ENCODE measurements at regions not wholly inside any gene's neighbourhood (a gene's known extent, or its start where the extent isn't known, plus 50 kb on each side); places are given as distances from the start of the nearest gene placed in this dataset.
A peak's percentile ranks its signal among the peaks of the same experiment; 100 is the strongest.
"Not testable (repeated sequence)": the region's sequence is repeated elsewhere in the genome, so short reads cannot be mapped to it uniquely, and the experiment has no call there.

DNA sequence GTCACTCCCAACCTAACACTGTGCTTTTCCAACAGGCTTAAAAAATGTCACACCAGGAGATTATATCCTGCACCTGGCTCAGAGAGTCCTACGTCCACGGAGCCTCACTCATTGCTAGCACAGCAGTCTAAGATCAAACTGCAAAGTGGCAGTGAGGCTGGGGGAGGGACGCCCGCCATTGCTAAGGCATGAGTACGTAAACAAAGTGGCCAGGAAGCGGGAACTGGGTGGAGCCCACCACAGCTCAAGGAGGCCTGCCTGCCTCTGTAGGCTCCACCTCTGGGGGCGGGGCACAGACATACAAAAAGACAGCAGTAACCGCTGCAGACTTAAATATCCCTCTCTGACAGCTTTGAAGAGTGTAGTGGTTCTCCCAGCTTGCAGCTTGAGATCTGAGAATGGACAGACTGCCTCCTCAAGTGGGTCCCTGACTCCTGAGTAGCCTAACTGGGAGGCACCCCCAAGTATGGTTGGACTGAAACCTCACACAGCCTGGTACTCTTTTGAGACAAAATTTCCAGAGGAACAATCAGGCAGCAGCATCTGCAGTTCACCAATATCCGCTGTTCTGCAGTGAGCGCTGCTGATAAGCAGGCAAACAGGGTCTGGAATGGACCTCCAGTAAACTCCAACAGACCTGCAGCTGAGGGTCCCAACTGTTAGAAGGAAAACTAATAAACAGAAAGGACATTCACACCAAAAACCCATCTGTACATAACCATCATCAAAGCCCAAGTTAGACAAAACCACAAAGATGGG lies 2986.4 kb upstream of the OR11H1 start:
- H3K4me1 ChIP-seq; H3K4me3 ChIP-seq; H3K36me3 ChIP-seq; in situ Hi-C loops (cut with MboI; ENCODE audit: low pct_ligation_motif_present in 1 of 4, low pct_unique_long_range_greater_than_20kb in 1 of 4, low sequenced_read_pairs in 3 of 4); H3K27ac ChIP-seq; H3K27me3 ChIP-seq; H3K9me3 ChIP-seq; DNase-seq; intact Hi-C loops (cut with DNase I; ENCODE audit: low total_unique reads): not testable (repeated sequence)
- 63 to 69% methylated on average over 5 to 8 of the region's 10 CpGs for WGBS, 2 donors (ENCODE audit: low coverage in 1 of 2)

DNA sequence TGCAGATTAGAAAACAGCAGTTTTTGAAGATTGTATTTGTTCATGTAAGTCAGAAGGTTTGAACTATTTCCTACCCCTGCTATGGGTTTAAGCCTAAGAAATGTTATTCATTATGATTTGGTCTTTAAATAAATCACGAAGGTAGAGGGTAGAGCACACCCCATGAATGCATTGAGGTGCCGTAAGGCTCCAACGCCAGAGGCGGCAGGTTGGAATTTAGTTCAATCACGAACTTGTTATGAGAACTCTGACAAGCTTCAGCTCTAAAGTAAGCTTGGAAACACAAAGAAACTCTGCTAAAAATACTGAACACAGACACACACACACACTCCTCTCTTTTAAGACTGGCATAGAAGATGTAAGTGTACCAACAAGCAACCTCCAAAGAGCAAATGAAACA lies 2974.6 kb upstream of the OR11H1 start:
- H3K4me3 ChIP-seq; in situ Hi-C loops (cut with MboI; ENCODE audit: low pct_ligation_motif_present in 1 of 4, low pct_unique_long_range_greater_than_20kb in 1 of 4, low sequenced_read_pairs in 3 of 4); H3K36me3 ChIP-seq; H3K4me1 ChIP-seq; DNase-seq; H3K27ac ChIP-seq; H3K27me3 ChIP-seq; intact Hi-C loops (cut with DNase I; ENCODE audit: low total_unique reads); H3K9me3 ChIP-seq: not testable (repeated sequence)
- 33 to 65% methylated on average over 1 to 5 of the region's 5 CpGs for WGBS, 2 donors (ENCODE audit: low coverage in 1 of 2)

DNA sequence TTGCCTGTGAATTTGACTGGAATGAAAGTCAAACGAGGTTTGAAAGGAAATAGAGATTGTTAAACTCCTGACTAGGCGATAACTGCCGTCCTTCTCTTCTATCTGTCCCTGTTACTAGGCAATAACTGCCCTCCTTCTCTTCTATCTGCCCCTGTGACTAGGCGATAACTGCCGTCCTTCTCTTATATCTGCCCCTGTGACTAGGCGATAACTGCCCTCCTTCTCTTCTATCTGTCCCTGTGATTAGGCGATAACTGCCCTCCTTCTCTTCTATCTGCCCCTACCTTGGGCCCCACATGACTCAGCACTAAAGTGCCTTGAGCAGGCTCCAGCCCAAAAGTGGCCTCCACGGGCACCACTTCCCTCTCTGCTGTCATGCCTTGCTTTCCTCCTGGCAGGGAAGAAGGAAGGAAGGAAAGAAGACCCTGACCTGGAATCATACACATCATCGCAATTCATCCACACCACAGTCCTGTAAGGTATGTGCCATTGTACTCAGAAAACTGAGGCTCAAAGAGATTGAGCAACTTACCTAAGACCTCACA lies 2973.3 kb upstream of the OR11H1 start:
- intact Hi-C loops (cut with DNase I; ENCODE audit: low total_unique reads); H3K36me3 ChIP-seq; H3K4me3 ChIP-seq; H3K27me3 ChIP-seq; DNase-seq; H3K9me3 ChIP-seq; H3K27ac ChIP-seq; in situ Hi-C loops (cut with MboI; ENCODE audit: low pct_ligation_motif_present in 1 of 4, low pct_unique_long_range_greater_than_20kb in 1 of 4, low sequenced_read_pairs in 3 of 4); H3K4me1 ChIP-seq: not testable (repeated sequence)
- 76 to 90% methylated on average over 4 to 9 of the region's 9 CpGs for WGBS, 2 donors (ENCODE audit: low coverage in 1 of 2)

DNA sequence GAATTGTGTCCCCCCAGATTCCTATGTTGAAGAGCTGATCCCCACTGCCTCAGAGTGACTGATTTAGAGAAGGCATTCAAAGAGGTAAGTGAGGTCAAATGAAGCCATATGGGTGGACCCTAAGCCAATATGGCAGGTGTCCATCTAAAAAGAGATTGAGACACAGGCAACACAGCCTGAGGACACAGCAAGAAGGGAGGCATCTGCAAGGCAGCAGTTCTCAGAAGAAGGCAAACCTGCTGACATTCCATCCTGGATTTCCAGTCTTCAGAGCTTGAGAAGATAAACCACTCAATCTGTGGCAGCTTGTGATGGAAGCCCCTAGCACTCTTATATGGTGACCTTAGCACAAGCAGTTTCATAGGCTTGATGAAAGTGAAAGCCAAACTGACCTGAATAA lies 2956.5 kb upstream of the OR11H1 start:
- H3K36me3 ChIP-seq; H3K27ac ChIP-seq; H3K4me1 ChIP-seq; intact Hi-C loops (cut with DNase I; ENCODE audit: low total_unique reads); DNase-seq; H3K27me3 ChIP-seq; H3K4me3 ChIP-seq; in situ Hi-C loops (cut with MboI; ENCODE audit: low pct_ligation_motif_present in 1 of 4, low pct_unique_long_range_greater_than_20kb in 1 of 4, low sequenced_read_pairs in 3 of 4); H3K9me3 ChIP-seq: not testable (repeated sequence)

DNA sequence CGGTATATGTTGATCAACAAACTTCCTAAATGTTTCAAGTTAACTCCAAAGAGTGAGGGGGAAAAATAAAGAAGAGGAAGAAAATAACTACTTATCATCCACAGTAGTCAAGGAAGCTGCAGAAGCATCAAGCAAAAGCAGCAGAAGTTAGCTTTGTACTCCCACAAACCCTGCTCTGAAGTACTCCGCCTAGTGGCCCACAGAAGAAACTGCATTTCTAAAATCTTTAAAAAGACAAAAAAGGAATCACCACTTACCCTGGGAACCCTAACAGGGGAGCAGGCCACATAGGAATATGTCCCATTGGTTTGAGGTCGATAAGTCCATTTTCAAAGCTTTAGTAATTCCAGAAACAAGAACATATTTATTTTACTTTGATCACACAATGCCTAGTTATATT lies 2948.3 kb upstream of the OR11H1 start:
- H3K4me3 ChIP-seq; H3K36me3 ChIP-seq; in situ Hi-C loops (cut with MboI; ENCODE audit: low pct_ligation_motif_present in 1 of 4, low pct_unique_long_range_greater_than_20kb in 1 of 4, low sequenced_read_pairs in 3 of 4); DNase-seq; H3K9me3 ChIP-seq; H3K4me1 ChIP-seq; H3K27me3 ChIP-seq; H3K27ac ChIP-seq; intact Hi-C loops (cut with DNase I; ENCODE audit: low total_unique reads): not testable (repeated sequence)
- WGBS, 2 donors (ENCODE audit: low coverage in 1 of 2), result 20 to 47% methylated on average over 1 to 2 of the region's 3 CpGs

DNA sequence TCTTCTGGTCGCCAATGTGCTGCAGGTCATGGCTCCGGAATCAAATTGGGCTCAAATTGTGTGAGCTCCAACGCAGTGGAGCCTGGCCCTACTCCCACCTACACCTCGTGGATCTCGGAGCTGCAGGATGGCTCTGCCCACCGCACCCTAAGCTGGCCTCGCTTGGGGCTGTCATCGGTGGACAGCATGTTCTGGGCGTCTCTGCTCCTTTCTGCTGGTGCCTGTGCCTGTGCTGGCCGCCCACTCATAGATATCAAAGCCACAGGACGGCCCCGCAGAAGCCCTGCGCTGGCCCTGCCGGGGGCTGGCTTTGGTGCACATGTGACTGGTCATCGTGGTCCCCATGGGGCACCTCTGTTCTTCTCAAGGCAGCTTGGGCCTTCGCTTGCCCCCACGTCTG lies 2943.5 kb upstream of the OR11H1 start:
- H3K9me3 ChIP-seq; H3K27me3 ChIP-seq; in situ Hi-C loops (cut with MboI; ENCODE audit: low pct_ligation_motif_present in 1 of 4, low pct_unique_long_range_greater_than_20kb in 1 of 4, low sequenced_read_pairs in 3 of 4); H3K27ac ChIP-seq; H3K36me3 ChIP-seq; H3K4me3 ChIP-seq; intact Hi-C loops (cut with DNase I; ENCODE audit: low total_unique reads); DNase-seq; H3K4me1 ChIP-seq: not testable (repeated sequence)
- 73% methylated on average over 8 to 17 of the region's 17 CpGs for WGBS, 2 donors (ENCODE audit: low coverage in 1 of 2)

DNA sequence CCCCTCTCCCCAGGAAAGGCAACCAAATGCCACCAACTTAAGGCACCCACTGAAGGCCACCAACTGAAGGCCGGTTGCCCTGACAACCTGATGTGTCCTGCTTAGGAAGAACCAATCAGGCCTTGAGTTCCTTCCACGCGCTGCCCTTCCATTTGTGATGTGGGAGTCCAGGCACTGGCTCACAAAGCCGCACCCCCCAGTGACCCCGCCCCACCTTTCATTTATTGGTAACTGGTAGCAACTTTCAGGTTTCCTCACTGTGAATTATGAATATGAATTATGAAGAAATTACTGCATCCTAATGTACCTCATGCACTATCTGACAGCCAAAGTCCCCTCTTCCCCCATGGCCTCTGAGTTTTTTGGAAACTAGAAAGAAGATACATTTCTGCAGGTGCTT lies 2943.1 kb upstream of the OR11H1 start:
- peaks cover 8 to 14% of the 10 kb centered on the region in 2 donors for H3K9me3 ChIP-seq
- H3K36me3 ChIP-seq; H3K4me1 ChIP-seq; in situ Hi-C loops (cut with MboI; ENCODE audit: low pct_ligation_motif_present in 1 of 4, low pct_unique_long_range_greater_than_20kb in 1 of 4, low sequenced_read_pairs in 3 of 4); intact Hi-C loops (cut with DNase I; ENCODE audit: low total_unique reads); H3K4me3 ChIP-seq; H3K27me3 ChIP-seq; H3K27ac ChIP-seq; DNase-seq: not testable (repeated sequence)
- 83 to 100% methylated on average over 3 to 5 of the region's 5 CpGs for WGBS, 2 donors (ENCODE audit: low coverage in 1 of 2)

DNA sequence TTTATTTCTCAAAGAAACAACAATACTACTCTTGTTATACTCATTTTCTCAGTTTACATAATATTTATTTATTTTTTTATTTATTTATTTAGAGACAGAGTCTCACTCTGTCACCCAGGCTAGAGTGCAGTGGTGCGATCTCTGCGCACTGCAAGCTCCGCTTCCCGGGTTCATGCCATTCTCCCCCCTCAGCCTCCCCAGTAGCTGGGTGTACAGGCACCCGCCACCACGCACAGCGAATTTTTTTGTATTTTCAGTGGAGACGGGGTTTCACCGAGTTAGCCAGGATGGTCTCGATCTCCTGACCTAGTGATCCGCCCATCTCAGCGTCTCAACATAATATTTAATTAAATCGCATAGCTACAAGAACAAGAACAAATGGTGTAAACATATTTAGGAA lies 2932.3 kb upstream of the OR11H1 start:
- H3K4me3 ChIP-seq; in situ Hi-C loops (cut with MboI; ENCODE audit: low pct_ligation_motif_present in 1 of 4, low pct_unique_long_range_greater_than_20kb in 1 of 4, low sequenced_read_pairs in 3 of 4); DNase-seq; H3K36me3 ChIP-seq; H3K27me3 ChIP-seq; H3K4me1 ChIP-seq; intact Hi-C loops (cut with DNase I; ENCODE audit: low total_unique reads); H3K27ac ChIP-seq: not testable (repeated sequence)
- H3K9me3 ChIP-seq, result peaks cover 30 to 41% of the 10 kb centered on the region in 2 donors
- 82 to 85% methylated on average over 13 of the region's 13 CpGs for WGBS, 2 donors (ENCODE audit: low coverage in 1 of 2)

DNA sequence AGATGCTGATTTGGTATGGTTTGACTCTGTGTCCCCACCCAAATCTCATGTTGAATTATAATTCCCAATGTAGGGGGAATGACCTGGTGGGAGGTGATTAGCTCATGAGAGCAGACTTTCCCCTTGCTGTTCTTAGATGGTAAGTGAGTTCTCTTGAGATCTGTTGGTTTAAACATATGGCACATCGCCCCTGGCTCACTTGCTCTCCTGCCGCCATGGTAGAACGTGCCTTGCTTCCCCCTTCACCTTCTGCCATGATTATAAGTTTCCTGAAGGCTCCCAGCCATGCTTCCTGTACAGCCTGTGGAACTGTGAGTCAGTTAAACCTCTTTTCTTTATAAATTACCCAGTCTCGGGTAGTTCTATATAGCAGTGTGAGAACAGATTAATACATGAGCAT lies 2930.2 kb upstream of the OR11H1 start:
- WGBS, 2 donors (ENCODE audit: low coverage in 1 of 2), result 59 to 64% methylated on average over 4 of the region's 4 CpGs
- intact Hi-C loops (cut with DNase I; ENCODE audit: low total_unique reads); H3K36me3 ChIP-seq; in situ Hi-C loops (cut with MboI; ENCODE audit: low pct_ligation_motif_present in 1 of 4, low pct_unique_long_range_greater_than_20kb in 1 of 4, low sequenced_read_pairs in 3 of 4); H3K27me3 ChIP-seq; DNase-seq; H3K4me3 ChIP-seq; H3K4me1 ChIP-seq; H3K27ac ChIP-seq: not testable (repeated sequence)
- H3K9me3 ChIP-seq, result peaks cover 25 to 30% of the 10 kb centered on the region in 2 donors

DNA sequence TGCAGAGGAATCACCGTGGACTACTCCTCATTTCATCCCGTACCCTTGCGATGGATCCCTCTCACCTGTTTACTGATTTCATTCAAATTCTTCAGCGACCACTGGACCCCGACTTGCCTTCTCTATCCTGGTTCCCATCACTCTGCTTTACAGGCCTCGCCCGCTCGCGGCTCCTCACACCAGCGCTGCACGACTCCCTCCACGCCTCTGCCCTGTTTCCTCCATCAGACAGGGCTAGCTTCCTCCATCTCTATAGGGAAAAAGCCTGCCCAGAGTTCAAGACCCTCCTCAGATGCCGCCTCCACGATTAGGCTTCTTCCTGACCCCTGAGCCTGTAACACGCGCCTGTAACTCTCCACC lies 2926.5 kb upstream of the OR11H1 start:
- H3K4me3 ChIP-seq, result not testable (repeated sequence)

More for the DNA sequence above, 2926.5 kb upstream of the OR11H1 start:
- H3K36me3 ChIP-seq; in situ Hi-C loops (cut with MboI; ENCODE audit: low pct_ligation_motif_present in 1 of 4, low pct_unique_long_range_greater_than_20kb in 1 of 4, low sequenced_read_pairs in 3 of 4); H3K4me1 ChIP-seq; intact Hi-C loops (cut with DNase I; ENCODE audit: low total_unique reads); H3K27me3 ChIP-seq; DNase-seq: not testable (repeated sequence)
- Histone ChIP-seq H3K27ac (peak overlapping the region in 1 of 4 donors; percentile 61), H3K9me3 (peaks cover 29 to 33% of the 10 kb centered on the region in 2 donors)
- WGBS, 2 donors (ENCODE audit: low coverage in 1 of 2), result 77 to 84% methylated on average over 16 of the region's 16 CpGs

Data from transverse colon (tissue), 4 donors.